Glutamatergic neuron (in vitro differentiated cells): ENCODE measurements at regions not wholly inside any gene's neighbourhood (a gene's known extent, or its start where the extent isn't known, plus 50 kb on each side); places are given as distances from the start of the nearest gene placed in this dataset.

Source experiments
- DNase-seq: peaks from one replicate; pipeline ENCODE4 v3.0.0; 2022
- H3K27ac Mint-ChIP-seq: one replicate; pipeline ENCODE4 v1.8.0; 2020; ENCODE audit warnings: mild to moderate bottlenecking, mixed read lengths, inconsistent platforms; ENCODE audit not compliant: unreplicated experiment
- H3K27me3 Mint-ChIP-seq: one replicate; pipeline ENCODE4 v1.8.0; 2020; ENCODE audit warnings: mild to moderate bottlenecking, moderate library complexity, mixed read lengths, inconsistent platforms; ENCODE audit not compliant: unreplicated experiment
- H3K36me3 Mint-ChIP-seq: one replicate; pipeline ENCODE4 v1.8.0; 2020; ENCODE audit warnings: mild to moderate bottlenecking, mixed read lengths, inconsistent platforms; ENCODE audit not compliant: unreplicated experiment
- H3K4me1 Mint-ChIP-seq: one replicate; pipeline ENCODE4 v1.8.0; 2020; ENCODE audit warnings: mild to moderate bottlenecking, low read depth, mixed read lengths, inconsistent platforms; ENCODE audit not compliant: unreplicated experiment
- H3K4me3 Mint-ChIP-seq: one replicate; pipeline ENCODE4 v1.8.0; 2020; ENCODE audit warnings: mild to moderate bottlenecking, mixed read lengths, inconsistent platforms; ENCODE audit not compliant: unreplicated experiment
- H3K9me3 Mint-ChIP-seq: one replicate; pipeline ENCODE4 v1.8.0; 2020; ENCODE audit warnings: mild to moderate bottlenecking, moderate library complexity, mixed read lengths, inconsistent platforms; ENCODE audit not compliant: unreplicated experiment
- CTCF ChIP-seq: fragments of 200-600 bp; sonication (generic); IDR thresholded peaks from one replicate; pipeline ENCODE4 v1.5.0; 2021; ENCODE audit not compliant: partially characterized antibody, unreplicated experiment

GRCh38 chr12:77679686-77680085 is 151.0 kb upstream of the NAV3 start:
- H3K4me3 Mint-ChIP-seq = no peak overlapping the region
- no peak overlapping the region for H3K27ac Mint-ChIP-seq
- no peak for DNase-seq
- H3K27me3 Mint-ChIP-seq = peaks cover 2% of the 10 kb centered on the region
- no peaks in the 10 kb centered on the region for H3K36me3 Mint-ChIP-seq
- peaks cover 2% of the 10 kb centered on the region for H3K9me3 Mint-ChIP-seq
- no peak for TF ChIP-seq CTCF
- H3K4me1 Mint-ChIP-seq = no peaks in the 10 kb centered on the region

- no peak overlapping the region for H3K27ac Mint-ChIP-seq
- H3K4me1 Mint-ChIP-seq = no peaks in the 10 kb centered on the region
- peaks cover 2% of the 10 kb centered on the region for H3K9me3 Mint-ChIP-seq
- H3K36me3 Mint-ChIP-seq = no peaks in the 10 kb centered on the region
- H3K27me3 Mint-ChIP-seq = peaks cover 2% of the 10 kb centered on the region
- H3K4me3 Mint-ChIP-seq = no peak overlapping the region
- no peak for DNase-seq
- TF ChIP-seq CTCF = no peak
Measured at GRCh38 chr12:77678621-77679020, 152.1 kb upstream of the NAV3 start.

GRCh38 chr12:77667101-77667500 is 163.6 kb upstream of the NAV3 start:
- Mint-ChIP-seq H3K4me3 (no peak overlapping the region), H3K4me1 (no peaks in the 10 kb centered on the region), H3K27me3 (no peaks in the 10 kb centered on the region), H3K36me3 (no peaks in the 10 kb centered on the region), H3K27ac (no peak overlapping the region), H3K9me3 (peaks cover 2% of the 10 kb centered on the region)
- no peak for DNase-seq
- no peak for TF ChIP-seq CTCF

- Mint-ChIP-seq H3K27me3 (no peaks in the 10 kb centered on the region), H3K36me3 (no peaks in the 10 kb centered on the region), H3K4me3 (no peak overlapping the region), H3K4me1 (peaks cover 2% of the 10 kb centered on the region), H3K9me3 (no peaks in the 10 kb centered on the region), H3K27ac (no peak overlapping the region)
- no peak for TF ChIP-seq CTCF
- no peak for DNase-seq
Measured at GRCh38 chr12:77648716-77649115, 182.0 kb upstream of the NAV3 start.

GRCh38 chr12:77645966-77646598 is 184.6 kb upstream of the NAV3 start:
- Mint-ChIP-seq H3K27me3 (no peaks in the 10 kb centered on the region), H3K4me1 (no peaks in the 10 kb centered on the region), H3K36me3 (no peaks in the 10 kb centered on the region), H3K9me3 (no peaks in the 10 kb centered on the region), H3K27ac (no peak overlapping the region), H3K4me3 (no peak overlapping the region)
- TF ChIP-seq CTCF = no peak
- DNase-seq = no peak
